ENCODE measurements at regions not wholly inside any gene's neighbourhood (a gene's known extent, or its start where the extent isn't known, plus 50 kb on each side); places are given as distances from the start of the nearest gene placed in this dataset.

DNA sequence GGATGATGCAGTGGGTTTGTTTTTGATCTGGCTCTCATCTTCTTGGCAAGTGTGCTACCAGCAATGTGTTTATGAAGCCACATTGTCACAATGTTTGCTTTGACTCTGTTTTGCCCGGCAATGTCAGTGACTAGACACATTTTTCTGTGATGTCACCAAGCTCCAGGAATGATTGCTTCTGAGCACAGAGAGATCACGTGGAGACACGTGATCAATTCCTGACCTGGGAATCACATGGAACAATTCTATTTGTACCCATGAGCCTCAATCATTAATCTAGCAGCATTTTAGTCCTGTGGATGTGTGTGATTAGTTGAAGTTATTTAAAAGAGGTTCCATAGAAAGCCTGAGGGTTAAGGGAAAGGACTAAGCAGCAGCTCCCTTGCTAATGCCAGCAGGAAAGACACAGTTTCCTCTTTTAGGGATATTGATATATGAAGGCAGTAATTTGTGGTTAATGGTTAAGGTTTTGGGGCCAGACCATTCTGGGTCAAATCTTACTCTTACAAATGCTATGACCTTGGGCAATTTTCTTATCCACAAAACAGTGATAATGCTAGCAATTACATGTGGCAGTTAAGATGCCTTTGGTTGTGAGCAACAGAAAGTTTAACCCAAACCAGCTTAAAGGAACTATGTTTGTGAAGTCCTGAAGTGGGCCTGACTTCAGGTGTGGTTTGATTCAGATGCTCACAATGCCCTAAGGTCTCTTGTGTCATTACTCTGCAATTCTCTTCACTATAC lies 59.0 kb downstream of the FASLG start:
- TF ChIP-seq, protein P1, sequence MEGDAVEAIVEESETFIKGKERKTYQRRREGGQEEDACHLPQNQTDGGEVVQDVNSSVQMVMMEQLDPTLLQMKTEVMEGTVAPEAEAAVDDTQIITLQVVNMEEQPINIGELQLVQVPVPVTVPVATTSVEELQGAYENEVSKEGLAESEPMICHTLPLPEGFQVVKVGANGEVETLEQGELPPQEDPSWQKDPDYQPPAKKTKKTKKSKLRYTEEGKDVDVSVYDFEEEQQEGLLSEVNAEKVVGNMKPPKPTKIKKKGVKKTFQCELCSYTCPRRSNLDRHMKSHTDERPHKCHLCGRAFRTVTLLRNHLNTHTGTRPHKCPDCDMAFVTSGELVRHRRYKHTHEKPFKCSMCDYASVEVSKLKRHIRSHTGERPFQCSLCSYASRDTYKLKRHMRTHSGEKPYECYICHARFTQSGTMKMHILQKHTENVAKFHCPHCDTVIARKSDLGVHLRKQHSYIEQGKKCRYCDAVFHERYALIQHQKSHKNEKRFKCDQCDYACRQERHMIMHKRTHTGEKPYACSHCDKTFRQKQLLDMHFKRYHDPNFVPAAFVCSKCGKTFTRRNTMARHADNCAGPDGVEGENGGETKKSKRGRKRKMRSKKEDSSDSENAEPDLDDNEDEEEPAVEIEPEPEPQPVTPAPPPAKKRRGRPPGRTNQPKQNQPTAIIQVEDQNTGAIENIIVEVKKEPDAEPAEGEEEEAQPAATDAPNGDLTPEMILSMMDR (IDR thresholded peaks at IDR 0.05), result no peak
- no peak for TF ChIP-seq POLR2A (IDR thresholded peaks at IDR 0.05)
- H3K4me3 ChIP-seq (ENCODE audit: low read depth, poor library complexity, severe bottlenecking), result no peak overlapping the region
- intact Hi-C loops (cut with DNase I; ENCODE audit: low total_unique reads), result no loop called here
- 56 to 61% methylated on average over 3 of the region's 3 CpGs for WGBS, 2 donors
- DNase-seq (ENCODE audit: low spot score in 2 of 2), result no peak

DNA sequence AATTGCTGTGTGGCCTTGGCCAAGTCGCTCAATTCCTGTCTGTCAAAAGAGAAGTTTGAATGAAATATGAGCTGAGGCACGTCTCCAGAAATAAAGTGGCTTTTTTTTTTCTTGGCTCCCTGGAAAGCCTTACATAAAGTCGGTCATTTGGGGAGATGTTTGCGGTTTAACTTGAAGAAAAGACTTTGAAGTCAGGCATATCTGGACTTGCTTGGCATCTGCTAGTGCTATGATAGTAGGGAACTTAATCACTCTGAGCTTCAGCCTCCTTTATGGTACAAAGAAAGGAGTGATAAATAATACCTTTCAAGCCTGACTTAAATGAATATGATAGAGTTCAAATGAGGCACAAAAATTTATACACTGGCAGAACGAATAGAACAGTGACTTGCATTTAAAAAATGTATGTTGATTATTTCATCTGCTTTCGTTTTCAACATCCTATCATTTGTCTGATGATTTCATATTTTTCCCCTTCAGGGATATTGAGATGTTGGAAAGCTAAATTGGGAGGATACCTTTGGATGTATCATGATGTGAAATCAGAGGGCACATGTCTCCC lies 60.2 kb downstream of the FASLG start:
- intact Hi-C loops (cut with DNase I; ENCODE audit: low total_unique reads), result no loop called here
- TF ChIP-seq, protein P1 (IDR thresholded peaks at IDR 0.05), result no peak
- TF ChIP-seq POLR2A (IDR thresholded peaks at IDR 0.05), result no peak
- 20 to 21% methylated on average over 6 of the region's 6 CpGs for WGBS, 2 donors
- no peak for DNase-seq (ENCODE audit: low spot score in 2 of 2)
- H3K4me3 ChIP-seq (ENCODE audit: low read depth, poor library complexity, severe bottlenecking), result no peak overlapping the region

DNA sequence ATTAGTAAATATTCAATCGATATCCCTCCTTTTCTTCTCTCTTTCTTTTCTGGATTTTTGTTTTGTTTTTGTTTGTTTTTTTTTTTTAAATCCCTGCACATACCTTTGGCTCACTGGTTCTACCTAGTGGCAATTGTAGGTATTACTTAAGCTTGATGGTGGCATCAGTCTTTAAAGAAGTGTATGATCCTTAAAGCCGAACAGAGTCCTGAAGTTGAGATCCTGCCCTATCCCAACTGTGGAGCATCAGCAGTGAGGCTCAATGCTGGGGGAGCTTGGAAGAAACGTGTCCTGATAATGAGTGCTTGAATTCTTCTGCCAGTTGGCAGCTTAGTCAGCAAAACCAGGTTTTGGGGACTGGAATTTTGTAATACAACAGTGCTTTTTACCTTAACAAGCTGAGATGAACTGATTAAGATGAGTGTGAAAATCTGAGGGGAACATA lies 60.8 kb downstream of the FASLG start:
- TF ChIP-seq, protein P1 (IDR thresholded peaks at IDR 0.05), result peak in 1 of 3 donors; percentile 57
- TF ChIP-seq POLR2A (IDR thresholded peaks at IDR 0.05), result no peak
- no peak overlapping the region for H3K4me3 ChIP-seq (ENCODE audit: low read depth, poor library complexity, severe bottlenecking)
- no peak for DNase-seq (ENCODE audit: low spot score in 2 of 2)
- 6 to 16% methylated on average over 3 of the region's 3 CpGs for WGBS, 2 donors
- intact Hi-C loops (cut with DNase I; ENCODE audit: low total_unique reads), result no loop called here

DNA sequence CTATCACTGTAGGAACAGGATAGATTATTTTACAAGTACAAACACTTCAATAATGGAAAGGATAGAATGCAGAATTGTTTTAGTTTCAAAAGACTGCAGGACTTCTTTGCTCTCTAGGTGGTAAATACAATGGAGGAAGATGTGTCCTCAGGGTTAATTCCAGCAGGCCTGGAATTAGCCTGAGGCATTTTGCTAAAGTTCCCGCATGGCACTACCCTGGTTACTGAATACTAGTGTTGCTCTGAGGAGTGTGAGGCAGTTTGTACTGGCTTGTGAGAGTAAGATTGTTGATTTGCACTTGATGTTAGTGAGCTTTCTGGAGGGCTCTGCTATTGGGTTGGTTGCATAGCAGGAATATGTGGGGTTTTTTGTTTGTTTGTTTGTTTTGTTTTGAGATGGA lies 61.4 kb downstream of the FASLG start:
- H3K4me3 ChIP-seq (ENCODE audit: low read depth, poor library complexity, severe bottlenecking), result no peak overlapping the region
- intact Hi-C loops (cut with DNase I; ENCODE audit: low total_unique reads), result no loop called here
- no peak for DNase-seq (ENCODE audit: low spot score in 2 of 2)
- TF ChIP-seq, protein P1 (IDR thresholded peaks at IDR 0.05), result no peak
- TF ChIP-seq POLR2A (IDR thresholded peaks at IDR 0.05), result no peak
- 41 to 56% methylated on average over 1 of the region's 1 CpG for WGBS, 2 donors

DNA sequence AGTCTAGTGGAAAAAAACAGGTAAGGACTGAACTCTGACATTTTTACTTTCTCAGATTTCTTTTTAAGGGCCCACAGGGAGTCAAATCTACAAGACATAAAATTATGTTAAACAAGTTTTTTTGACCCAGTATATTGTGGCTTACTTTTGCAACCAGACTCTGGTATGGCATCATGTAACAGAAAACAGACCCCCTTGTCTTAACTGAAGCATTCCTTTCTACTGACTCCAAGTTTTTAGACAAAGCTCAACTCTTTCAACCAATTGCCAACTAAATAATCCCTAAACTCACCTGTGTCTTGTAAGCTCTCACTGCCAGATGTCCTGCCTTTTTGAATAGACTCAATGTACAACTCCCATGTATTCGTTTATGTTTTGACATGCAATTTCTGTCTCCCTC lies 64.3 kb downstream of the FASLG start:
- H3K4me3 ChIP-seq (ENCODE audit: low read depth, poor library complexity, severe bottlenecking), result no peak overlapping the region
- 25 to 26% methylated on average over 1 of the region's 1 CpG for WGBS, 2 donors
- no peak for DNase-seq (ENCODE audit: low spot score in 2 of 2)
- no peak for TF ChIP-seq POLR2A (IDR thresholded peaks at IDR 0.05)
- intact Hi-C loops (cut with DNase I; ENCODE audit: low total_unique reads), result no loop called here

DNA sequence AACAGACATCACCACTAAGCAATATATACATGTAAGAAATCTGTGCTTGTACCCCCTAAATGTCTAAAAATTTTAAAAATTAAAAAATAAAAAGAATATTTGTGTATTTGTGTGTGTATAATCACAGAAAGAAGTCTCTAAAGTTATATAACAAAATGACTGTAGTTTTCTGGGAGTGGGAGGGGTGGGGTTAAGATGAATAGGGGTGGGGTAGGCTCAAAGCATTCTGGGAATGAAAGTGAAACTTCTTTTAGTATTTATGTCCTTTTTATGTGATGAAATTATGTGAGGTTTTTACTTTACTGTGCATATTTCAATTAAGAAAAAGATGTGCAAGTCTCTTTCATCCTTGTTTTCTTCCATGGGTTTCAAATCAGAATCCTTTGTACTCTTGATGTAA lies 65.3 kb downstream of the FASLG start:
- intact Hi-C loops (cut with DNase I; ENCODE audit: low total_unique reads), result no loop called here
- H3K4me3 ChIP-seq (ENCODE audit: low read depth, poor library complexity, severe bottlenecking), result no peak overlapping the region
- TF ChIP-seq, protein P1 (IDR thresholded peaks at IDR 0.05), result no peak
- TF ChIP-seq POLR2A (IDR thresholded peaks at IDR 0.05), result no peak
- DNase-seq (ENCODE audit: low spot score in 2 of 2), result no peak
